Peyer's patch (tissue), 4 donors: ENCODE measurements at regions not wholly inside any gene's neighbourhood (a gene's known extent, or its start where the extent isn't known, plus 50 kb on each side); places are given as distances from the start of the nearest gene placed in this dataset.
A peak's percentile ranks its signal among the peaks of the same experiment; 100 is the strongest.

Experiments
- DNase-seq, 3 donors: peaks; one replicate each; pipeline ENCODE4 v3.0.0-alpha.2; 2017 to 2019
- H3K27ac ChIP-seq, 4 donors: fragments of 200-600 bp; sonication (generic); one replicate each; pipeline ENCODE4 v1.5.1; 2016 to 2019
- H3K27me3 ChIP-seq, 2 donors: fragments of 200-600 bp; sonication (generic); one replicate each; pipeline ENCODE4 v1.5.1; 2019
- H3K36me3 ChIP-seq, 3 donors: fragments of 200-600 bp; sonication (generic); one replicate each; pipeline ENCODE4 v1.5.1; 2016 to 2019
- H3K4me1 ChIP-seq, 4 donors: fragments of 200-600 bp; sonication (generic); one replicate each; pipeline ENCODE4 v1.5.1; 2016 to 2019
- H3K4me3 ChIP-seq, 4 donors: fragments of 200-600 bp; sonication (generic); 1 replicate in 3 of 4; 2 replicates in 1 of 4; pipeline ENCODE4 v1.5.1; 2016 to 2019; ENCODE audit warnings: mild to moderate bottlenecking in 1 of 4
- H3K9me3 ChIP-seq, 4 donors: fragments of 200-600 bp; sonication (generic); one replicate each; pipeline ENCODE4 v1.5.1; 2016 to 2019; ENCODE audit warnings: mild to moderate bottlenecking in 1 of 4
- POLR2A ChIP-seq, 2 donors: fragments of 450-650 bp; IDR thresholded peaks; one replicate each; pipeline ENCODE4 v1.5.1; 2017; ENCODE audit warnings: antibody characterized with exemption in 2 of 2, mild to moderate bottlenecking in 2 of 2, moderate library complexity in 2 of 2
- TF ChIP-seq, protein P1 (sequence below), 6 experiments: fragments of 450-650 bp in 4 of 6; fragments of 200-600 bp in 2 of 6; sonication (generic) in 1 of 6; IDR thresholded peaks; one replicate each; pipeline ENCODE4 v1.5.1; 2017 to 2019; ENCODE audit warnings: antibody characterized with exemption in 6 of 6, mild to moderate bottlenecking in 3 of 6, moderate library complexity in 1 of 6

DNA sequence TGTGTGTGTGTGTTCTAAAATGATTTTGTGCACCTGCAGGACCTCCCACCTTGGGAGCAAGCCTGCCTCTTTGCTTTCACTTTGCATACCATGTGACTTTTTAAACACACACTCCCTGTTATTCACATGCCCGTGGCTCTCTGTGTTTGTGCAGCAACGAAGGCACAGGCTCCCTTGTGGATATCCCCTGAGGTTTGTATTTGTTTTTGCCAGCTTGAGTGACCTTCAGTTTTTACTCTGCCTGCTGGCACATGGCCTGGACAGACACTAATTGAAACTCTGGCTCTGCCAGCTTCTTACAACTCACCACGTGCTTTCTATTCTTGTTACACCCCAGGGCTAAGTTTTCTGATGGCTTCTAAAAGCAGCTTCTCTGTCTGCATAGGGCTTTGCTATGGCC, 885.8 kb downstream of the SH3BGRL start:
- Histone ChIP-seq H3K4me1 (no peaks in the 10 kb centered on the region), H3K27ac (no peak overlapping the region), H3K27me3 (no peaks in the 10 kb centered on the region), H3K4me3 (no peak overlapping the region), H3K36me3 (no peaks in the 10 kb centered on the region), H3K9me3 (no peaks in the 10 kb centered on the region)
- no peak for DNase-seq
- no peak for TF ChIP-seq POLR2A (IDR thresholded peaks at IDR 0.05)
- TF ChIP-seq, protein P1, sequence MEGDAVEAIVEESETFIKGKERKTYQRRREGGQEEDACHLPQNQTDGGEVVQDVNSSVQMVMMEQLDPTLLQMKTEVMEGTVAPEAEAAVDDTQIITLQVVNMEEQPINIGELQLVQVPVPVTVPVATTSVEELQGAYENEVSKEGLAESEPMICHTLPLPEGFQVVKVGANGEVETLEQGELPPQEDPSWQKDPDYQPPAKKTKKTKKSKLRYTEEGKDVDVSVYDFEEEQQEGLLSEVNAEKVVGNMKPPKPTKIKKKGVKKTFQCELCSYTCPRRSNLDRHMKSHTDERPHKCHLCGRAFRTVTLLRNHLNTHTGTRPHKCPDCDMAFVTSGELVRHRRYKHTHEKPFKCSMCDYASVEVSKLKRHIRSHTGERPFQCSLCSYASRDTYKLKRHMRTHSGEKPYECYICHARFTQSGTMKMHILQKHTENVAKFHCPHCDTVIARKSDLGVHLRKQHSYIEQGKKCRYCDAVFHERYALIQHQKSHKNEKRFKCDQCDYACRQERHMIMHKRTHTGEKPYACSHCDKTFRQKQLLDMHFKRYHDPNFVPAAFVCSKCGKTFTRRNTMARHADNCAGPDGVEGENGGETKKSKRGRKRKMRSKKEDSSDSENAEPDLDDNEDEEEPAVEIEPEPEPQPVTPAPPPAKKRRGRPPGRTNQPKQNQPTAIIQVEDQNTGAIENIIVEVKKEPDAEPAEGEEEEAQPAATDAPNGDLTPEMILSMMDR (IDR thresholded peaks at IDR 0.05), result no peak

DNA sequence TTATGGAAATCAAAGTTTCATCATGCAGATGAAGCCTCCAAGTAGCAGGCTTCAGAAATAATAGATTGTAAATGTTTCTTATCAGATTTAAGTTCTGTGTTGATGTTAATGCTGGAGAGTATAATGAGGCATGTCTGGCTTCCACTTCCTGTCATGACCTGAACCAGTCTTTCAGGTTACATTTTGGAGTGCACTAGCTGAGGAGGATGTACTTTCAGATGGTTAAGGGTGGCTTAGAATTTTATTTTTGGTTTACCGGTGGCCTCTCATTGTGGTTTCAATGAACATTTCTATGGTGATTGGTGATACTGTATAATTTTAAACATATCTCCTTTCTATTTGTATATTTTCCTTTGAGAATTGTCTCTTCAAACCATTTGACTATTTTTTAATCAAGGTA, 890.4 kb downstream of the SH3BGRL start:
- Histone ChIP-seq H3K4me1 (no peaks in the 10 kb centered on the region), H3K36me3 (no peaks in the 10 kb centered on the region)
- no peak for DNase-seq

DNA sequence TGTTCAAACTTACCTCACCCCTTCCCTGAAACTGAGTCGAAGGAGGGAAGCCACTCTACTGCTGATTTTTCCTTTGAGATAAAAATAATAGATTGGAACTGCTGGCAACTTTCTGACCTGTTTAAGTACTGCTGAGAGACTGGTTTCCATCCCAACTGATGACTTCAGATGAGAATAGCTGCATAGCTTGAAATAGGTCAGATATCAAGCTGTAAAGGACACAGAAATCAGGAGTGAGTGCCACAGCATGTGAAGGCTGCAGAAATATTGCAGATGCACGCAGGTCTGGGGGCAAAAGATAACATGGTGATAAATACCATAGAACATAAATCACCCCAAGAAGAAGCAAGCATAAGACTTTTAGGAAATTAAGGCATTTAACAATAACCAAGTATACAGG, 923.2 kb downstream of the SH3BGRL start:
- DNase-seq, result no peak
- TF ChIP-seq POLR2A (IDR thresholded peaks at IDR 0.05), result no peak
- TF ChIP-seq, protein P1 (IDR thresholded peaks at IDR 0.05), result no peak
- no peaks in the 10 kb centered on the region for H3K9me3 ChIP-seq
- H3K36me3 ChIP-seq, result no peaks in the 10 kb centered on the region
- no peaks in the 10 kb centered on the region for H3K4me1 ChIP-seq
- no peak overlapping the region for H3K27ac ChIP-seq
- no peaks in the 10 kb centered on the region for H3K27me3 ChIP-seq
- H3K4me3 ChIP-seq, result no peak overlapping the region

More for the DNA sequence above, 890.4 kb downstream of the SH3BGRL start:
- H3K27me3 ChIP-seq, result no peaks in the 10 kb centered on the region
- H3K4me3 ChIP-seq, result no peak overlapping the region
- no peaks in the 10 kb centered on the region for H3K9me3 ChIP-seq
- H3K27ac ChIP-seq, result no peak overlapping the region
- TF ChIP-seq, protein P1 (IDR thresholded peaks at IDR 0.05), result no peak

DNA sequence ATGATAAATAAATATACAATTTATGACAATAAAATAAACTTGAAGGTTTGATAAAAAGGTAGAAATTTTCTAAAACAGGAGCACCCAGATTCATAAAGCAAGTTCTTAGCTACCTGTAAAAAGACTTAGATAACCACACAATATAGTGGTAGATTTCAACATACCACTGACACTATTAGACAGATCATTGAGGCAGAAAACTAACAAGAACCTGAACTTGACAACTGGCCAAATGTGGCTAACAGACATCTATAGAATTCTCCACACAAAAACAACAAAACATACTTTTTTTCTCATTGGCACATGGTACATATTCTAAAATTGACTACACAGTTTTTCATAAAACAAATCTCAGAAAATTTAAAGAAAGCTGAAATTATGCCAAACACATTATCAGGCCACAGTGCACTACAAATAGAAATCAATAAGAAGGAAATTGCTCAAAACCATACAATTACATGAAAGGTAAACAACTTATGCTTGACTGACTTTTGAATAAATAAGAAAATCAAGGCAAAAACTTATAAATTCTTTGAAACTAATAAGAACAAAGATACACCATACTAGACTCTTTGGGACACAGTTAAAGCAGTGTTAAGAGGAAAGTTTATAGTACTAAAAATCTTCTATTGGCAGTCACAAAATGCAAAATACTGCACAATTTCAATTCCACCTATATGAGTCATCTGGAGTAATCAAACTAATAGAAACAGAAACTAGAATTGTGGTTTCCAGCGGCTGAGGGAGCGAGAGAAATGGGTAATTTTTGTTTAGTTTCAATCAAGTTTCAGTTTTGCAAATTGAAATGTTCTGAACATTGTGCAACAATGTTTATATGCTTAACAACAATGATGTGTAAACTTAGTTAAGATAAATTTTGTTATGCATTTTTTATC, 925.6 kb downstream of the SH3BGRL start:
- Histone ChIP-seq H3K27ac (no peak overlapping the region), H3K4me3 (no peak overlapping the region), H3K27me3 (no peaks in the 10 kb centered on the region), H3K36me3 (no peaks in the 10 kb centered on the region), H3K4me1 (no peaks in the 10 kb centered on the region), H3K9me3 (no peaks in the 10 kb centered on the region)
- no peak for DNase-seq
- TF ChIP-seq POLR2A (IDR thresholded peaks at IDR 0.05), result no peak
- TF ChIP-seq, protein P1 (IDR thresholded peaks at IDR 0.05), result no peak

DNA sequence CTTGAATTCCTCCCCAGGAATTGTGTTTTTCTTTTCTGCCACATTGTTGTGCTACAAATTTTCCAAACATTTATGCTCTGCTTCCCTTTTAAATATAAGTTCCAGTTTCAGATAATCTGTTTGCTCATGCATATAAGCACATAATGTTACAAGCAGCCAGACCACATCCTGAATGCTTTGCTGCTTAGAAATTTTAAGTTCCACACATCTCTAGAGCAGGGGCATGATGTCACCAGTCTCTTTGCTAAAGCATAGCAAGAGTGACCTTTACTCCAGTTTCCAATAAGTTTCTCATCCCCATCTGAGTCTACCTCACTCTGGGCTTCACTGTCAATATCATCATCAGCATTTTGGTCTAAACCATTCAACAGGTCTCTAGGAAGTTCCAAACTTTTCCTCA, 932.5 kb downstream of the SH3BGRL start:
- Histone ChIP-seq H3K9me3 (no peaks in the 10 kb centered on the region), H3K4me1 (no peaks in the 10 kb centered on the region), H3K36me3 (no peaks in the 10 kb centered on the region), H3K27me3 (no peaks in the 10 kb centered on the region), H3K4me3 (no peak overlapping the region), H3K27ac (peak overlapping the region in 1 of 4 donors; percentile 8)
- DNase-seq, result no peak
- TF ChIP-seq, protein P1 (IDR thresholded peaks at IDR 0.05), result no peak
- TF ChIP-seq POLR2A (IDR thresholded peaks at IDR 0.05), result no peak
